ENCODE measurements at regions not wholly inside any gene's neighbourhood (a gene's known extent, or its start where the extent isn't known, plus 50 kb on each side); places are given as distances from the start of the nearest gene placed in this dataset.

DNA sequence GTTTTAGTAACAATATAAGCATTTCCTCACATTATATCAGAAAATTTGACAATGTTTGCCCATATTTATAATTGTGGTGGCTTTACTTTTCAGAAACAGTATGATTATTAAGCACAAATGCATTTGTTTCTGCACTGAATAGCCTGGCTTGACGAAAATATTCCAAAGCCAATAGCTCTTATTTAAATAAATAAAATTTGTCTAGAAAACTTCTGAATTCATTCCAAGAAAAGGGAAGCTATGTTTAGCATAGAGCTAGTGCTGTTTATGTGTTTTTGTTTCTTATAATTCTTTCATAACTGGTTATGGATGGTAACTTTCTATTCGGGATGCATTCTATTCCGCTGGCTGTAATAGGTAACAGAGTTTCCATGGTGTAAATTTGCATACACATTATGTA, 268.6 kb downstream of the PTBP2 start:
- H3K36me3 Mint-ChIP-seq (ENCODE audit: low read depth) = no peaks in the 10 kb centered on the region
- DNase-seq = no peak
- no peak overlapping the region for H3K4me3 Mint-ChIP-seq
- no peak overlapping the region for H3K27ac Mint-ChIP-seq
- H3K4me1 Mint-ChIP-seq = peaks cover 12% of the 10 kb centered on the region
- peaks cover 12% of the 10 kb centered on the region for H3K9me3 Mint-ChIP-seq
- peaks cover 2% of the 10 kb centered on the region for H3K27me3 Mint-ChIP-seq (ENCODE audit: low read depth, poor library complexity)
- no peak for TF ChIP-seq CTCF (IDR thresholded peaks at IDR 0.05)

GRCh38 chr1:96991261-96991660, 269.7 kb downstream of the PTBP2 start:
- H3K27me3 Mint-ChIP-seq (ENCODE audit: low read depth, poor library complexity) = peaks cover 2% of the 10 kb centered on the region
- no peak overlapping the region for H3K4me3 Mint-ChIP-seq
- no peak for TF ChIP-seq CTCF (IDR thresholded peaks at IDR 0.05)
- no peak for DNase-seq
- no peak overlapping the region for H3K27ac Mint-ChIP-seq
- peaks cover 12% of the 10 kb centered on the region for H3K4me1 Mint-ChIP-seq
- peaks cover 1% of the 10 kb centered on the region for H3K9me3 Mint-ChIP-seq
- no peaks in the 10 kb centered on the region for H3K36me3 Mint-ChIP-seq (ENCODE audit: low read depth)

DNA sequence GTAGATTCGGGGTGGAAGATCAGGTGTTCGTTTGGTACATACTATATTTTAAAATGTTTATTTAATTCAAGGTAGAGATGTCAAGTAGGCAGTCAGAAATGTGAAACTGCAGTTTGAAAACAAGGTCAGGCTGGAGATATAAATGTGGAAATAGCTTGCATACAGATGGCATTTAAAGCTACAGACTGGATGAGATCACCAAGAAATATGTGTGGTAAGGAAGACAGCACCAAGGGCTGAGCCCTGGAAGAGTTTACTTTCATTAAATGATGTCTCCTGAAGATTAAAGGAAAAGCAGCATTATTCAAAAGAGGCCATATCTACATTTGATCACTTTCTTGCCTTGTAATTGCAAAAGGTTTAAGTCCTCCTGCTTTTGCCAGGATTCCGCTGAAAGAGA, 271.3 kb downstream of the PTBP2 start:
- Mint-ChIP-seq H3K9me3 (no peaks in the 10 kb centered on the region), H3K36me3 (ENCODE audit: low read depth) (no peaks in the 10 kb centered on the region), H3K4me1 (peaks cover 8% of the 10 kb centered on the region), H3K27me3 (ENCODE audit: low read depth, poor library complexity) (peaks cover 5% of the 10 kb centered on the region), H3K27ac (no peak overlapping the region), H3K4me3 (no peak overlapping the region)
- DNase-seq = no peak
- no peak for TF ChIP-seq CTCF (IDR thresholded peaks at IDR 0.05)

DNA sequence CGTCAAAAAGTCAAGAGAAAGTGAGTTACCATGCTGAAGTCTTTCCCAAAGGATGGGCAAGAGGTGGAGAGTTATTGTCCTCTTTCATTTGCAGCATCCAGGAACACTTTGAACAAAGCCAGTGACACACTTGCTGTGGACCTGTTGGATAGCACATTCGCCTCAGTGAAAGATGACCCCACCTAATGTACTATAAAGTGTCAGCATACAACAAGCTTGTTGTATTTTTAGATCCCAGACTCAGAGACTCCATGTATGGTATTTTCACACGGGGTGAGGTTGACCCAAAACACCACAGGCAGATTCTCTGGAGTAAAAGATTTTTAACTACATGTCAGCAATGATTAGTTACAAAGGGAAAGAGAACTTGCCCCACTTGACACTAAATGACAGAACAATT, 273.8 kb downstream of the PTBP2 start:
- Mint-ChIP-seq H3K27ac (no peak overlapping the region), H3K4me1 (no peaks in the 10 kb centered on the region), H3K9me3 (no peaks in the 10 kb centered on the region), H3K27me3 (ENCODE audit: low read depth, poor library complexity) (peaks cover 5% of the 10 kb centered on the region), H3K36me3 (ENCODE audit: low read depth) (no peaks in the 10 kb centered on the region), H3K4me3 (no peak overlapping the region)
- no peak for DNase-seq
- no peak for TF ChIP-seq CTCF (IDR thresholded peaks at IDR 0.05)

DNA sequence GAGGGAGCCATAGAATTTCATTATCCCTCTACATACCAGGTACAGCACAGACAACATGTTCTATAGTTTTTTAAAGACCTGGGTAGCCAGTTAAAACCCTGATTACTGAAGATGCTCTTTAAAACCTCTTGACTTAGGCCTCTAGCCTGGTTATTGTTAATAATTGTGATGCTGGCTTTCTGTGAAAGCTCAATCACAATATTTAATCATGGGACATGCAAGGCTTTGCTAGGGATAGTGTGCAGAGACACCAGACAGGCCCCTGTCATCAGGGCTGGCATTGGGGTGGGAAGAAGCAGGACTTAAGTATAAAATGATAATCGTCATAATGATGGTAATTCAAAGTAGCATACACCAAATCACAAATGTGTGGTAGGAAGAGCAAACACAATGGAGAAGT, 274.4 kb downstream of the PTBP2 start:
- TF ChIP-seq CTCF (IDR thresholded peaks at IDR 0.05) = no peak
- Mint-ChIP-seq H3K27me3 (ENCODE audit: low read depth, poor library complexity) (peaks cover 5% of the 10 kb centered on the region), H3K9me3 (no peaks in the 10 kb centered on the region), H3K27ac (no peak overlapping the region), H3K4me1 (no peaks in the 10 kb centered on the region), H3K4me3 (no peak overlapping the region), H3K36me3 (ENCODE audit: low read depth) (no peaks in the 10 kb centered on the region)
- no peak for DNase-seq

- Mint-ChIP-seq H3K36me3 (ENCODE audit: low read depth) (no peaks in the 10 kb centered on the region), H3K27me3 (ENCODE audit: low read depth, poor library complexity) (peaks cover 10% of the 10 kb centered on the region), H3K4me3 (no peak overlapping the region), H3K27ac (no peak overlapping the region), H3K9me3 (no peaks in the 10 kb centered on the region), H3K4me1 (no peaks in the 10 kb centered on the region)
- no peak for DNase-seq
- TF ChIP-seq CTCF (IDR thresholded peaks at IDR 0.05) = no peak
Measured at GRCh38 chr1:96997717-96998116, 276.1 kb downstream of the PTBP2 start.
